UCSD-AML1 (cell line): ENCODE measurements at regions not wholly inside any gene's neighbourhood (a gene's known extent, or its start where the extent isn't known, plus 50 kb on each side); places are given as distances from the start of the nearest gene placed in this dataset.

Experiments used
- DNase-seq: peaks from one replicate; lab custom pipeline; 2025; ENCODE audit not compliant: unreplicated experiment; lab: John Stamatoyannopoulos, UW

DNA sequence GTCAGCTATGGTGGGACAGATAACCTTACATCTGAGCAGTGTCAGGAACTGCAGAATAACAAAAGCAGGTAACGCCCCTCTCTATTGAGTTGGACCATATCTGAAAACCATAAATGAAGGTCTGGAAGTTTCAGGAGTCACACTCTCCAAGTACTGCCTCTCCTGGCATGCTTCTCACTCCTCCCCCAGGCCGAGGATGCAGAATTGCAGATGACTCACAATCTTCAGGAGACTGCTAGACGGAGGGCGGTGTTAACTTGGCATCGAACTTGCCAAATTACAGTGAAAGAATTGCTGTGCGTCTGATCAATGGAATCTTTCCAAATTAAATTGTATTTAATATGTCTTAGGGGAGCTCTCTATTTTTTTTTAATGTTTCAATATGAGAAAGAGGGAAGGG is 67.1 kb upstream of the TRIM2 start:
- no peak for DNase-seq

GRCh38 chr4:153137677-153138630 is 66.3 kb upstream of the TRIM2 start:
- peak; percentile 66 for DNase-seq

GRCh38 chr4:153138736-153139135 is 65.5 kb upstream of the TRIM2 start:
- peak; percentile 43 for DNase-seq

- DNase-seq: no peak
These were observed 63.9 kb upstream of the TRIM2 start for GRCh38 chr4:153140294-153140693.

- DNase-seq: no peak
These were observed 63.0 kb upstream of the TRIM2 start for GRCh38 chr4:153141238-153141637.

GRCh38 chr4:153142700-153143438 is 61.4 kb upstream of the TRIM2 start:
- DNase-seq: peak; percentile 57

DNA sequence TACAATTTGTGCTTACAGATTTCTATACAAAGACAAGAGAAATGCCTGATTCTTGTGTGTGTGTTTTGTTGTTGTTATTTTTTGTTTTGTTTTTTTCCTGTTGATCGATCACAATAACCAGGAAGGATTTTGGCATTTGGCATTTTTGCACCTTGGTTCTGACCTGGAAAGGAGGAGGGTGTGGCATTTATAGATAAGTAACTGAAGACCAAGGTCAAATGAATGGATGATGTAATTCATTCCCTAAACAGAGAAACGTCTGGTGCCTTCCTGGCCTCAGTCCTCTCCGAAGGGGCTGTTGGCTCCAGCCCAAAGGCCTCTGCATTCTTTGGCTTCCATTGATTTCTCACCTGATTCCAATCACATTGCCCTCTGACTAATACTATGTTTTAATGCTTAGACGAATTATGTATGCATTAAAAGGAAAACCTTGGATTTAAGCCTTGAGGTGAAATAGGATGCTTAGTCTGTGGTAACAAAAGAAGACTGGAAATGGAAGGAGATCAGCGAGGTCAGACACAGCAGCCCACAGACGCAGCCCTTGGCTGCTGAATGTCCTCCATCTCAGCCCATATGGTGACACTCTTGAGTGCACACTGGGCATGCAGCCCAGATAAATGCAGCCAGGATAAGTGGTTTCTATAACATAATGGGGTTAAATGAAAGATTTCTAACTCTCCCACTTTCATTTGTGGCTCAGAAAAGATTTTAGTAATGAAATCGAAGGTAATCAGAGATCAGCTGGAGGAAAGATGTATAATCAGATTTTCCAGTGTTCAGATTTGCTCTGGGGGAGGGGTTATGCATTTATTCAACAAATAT is 60.5 kb upstream of the TRIM2 start:
- DNase-seq: no peak

GRCh38 chr4:153146031-153146430 is 58.2 kb upstream of the TRIM2 start:
- DNase-seq: no peak

GRCh38 chr4:153146961-153147360 is 57.3 kb upstream of the TRIM2 start:
- no peak for DNase-seq

GRCh38 chr4:153148791-153149190 is 55.5 kb upstream of the TRIM2 start:
- DNase-seq: no peak

DNA sequence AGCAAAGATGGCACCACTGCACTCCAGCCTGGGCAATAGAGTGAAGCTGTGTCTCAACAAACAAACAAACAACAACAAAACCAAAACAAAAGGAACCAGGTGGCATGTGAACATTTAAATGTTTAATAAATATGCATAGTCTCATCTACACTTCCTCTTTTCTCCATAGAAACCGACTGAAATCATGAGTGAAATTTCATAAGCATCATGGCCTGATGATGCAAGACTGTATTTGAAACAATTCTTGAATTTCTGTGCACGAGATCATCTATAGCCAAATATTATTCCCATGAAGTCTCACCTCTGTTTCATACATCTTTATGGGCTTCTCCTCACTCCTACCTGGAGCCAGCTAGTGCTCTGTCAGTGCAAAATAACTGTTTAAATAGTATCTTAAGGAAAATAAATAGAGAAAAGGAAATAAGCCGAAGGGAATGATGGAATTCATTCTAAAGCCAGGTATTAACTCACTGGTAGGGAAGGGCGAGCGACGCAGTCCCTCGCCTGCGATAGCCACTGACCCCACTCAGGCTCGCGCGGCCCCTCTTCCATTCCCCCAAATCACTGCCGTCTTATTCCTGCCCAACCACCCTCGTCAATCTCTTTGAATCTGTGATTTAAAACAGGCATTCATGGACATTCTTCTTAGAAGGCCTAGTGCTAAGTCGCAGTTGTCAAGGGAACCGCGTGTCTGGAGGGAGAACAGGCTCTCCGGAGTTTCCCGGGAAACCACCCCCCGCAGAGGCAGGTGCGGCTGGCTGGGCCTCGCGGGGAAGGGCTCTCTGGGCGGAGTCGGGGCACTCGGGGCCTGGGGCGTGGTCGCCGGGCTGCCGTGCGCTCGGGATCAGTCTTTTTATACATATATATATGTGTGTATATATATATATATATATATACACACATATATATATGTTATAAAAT is 52.4 kb upstream of the TRIM2 start:
- no peak for DNase-seq

- DNase-seq: peak; percentile 79
These were observed 51.5 kb upstream of the TRIM2 start for GRCh38 chr4:153152501-153153338.

- peak; percentile 82 for DNase-seq
These were observed 50.8 kb upstream of the TRIM2 start for GRCh38 chr4:153153339-153153871.

DNA sequence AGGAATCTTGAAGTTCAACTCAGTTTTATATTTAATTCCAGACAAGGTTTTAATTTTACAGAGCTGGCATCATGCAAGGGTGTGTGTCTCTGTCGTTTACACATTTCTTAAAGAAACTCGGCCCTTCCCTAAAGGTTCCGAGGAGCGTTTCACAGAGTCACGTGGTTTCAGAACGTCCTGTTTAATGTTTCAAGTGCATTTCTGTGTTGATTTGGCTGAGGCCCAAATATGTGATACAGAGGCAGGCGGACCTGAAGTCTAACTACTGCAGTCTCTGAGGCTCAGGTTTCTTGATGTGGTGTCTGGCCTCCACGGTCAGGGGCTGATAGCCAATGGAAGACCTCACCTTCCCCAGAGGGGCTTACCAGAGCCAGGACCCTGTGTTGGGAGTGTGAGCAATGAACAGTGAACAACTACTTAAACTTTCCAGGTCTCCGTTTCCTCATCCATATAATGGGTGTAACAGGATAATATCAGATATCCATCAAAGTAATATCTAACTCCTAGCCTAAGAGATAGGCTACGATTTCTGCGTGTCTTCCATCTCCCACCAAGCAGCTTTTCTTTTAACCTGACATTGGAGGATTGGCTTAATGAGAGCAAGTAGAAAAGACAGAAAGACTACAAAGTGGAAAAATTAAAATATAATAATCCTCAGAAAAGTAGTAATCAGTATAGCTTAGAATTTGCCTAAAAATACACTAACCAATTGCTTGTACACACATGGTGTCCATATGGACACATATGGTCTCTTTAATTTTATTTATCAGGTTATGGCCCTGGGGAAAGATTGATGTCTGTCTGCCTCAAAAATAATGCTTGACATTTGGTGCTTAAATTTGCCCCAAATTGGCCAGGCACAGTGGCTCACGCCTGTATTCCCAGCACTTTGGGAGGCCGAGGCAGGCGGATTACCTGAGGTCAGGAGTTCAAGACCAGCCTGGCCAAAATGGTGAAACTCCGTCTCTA is 50.0 kb upstream of the TRIM2 start:
- no peak for DNase-seq
